WI38 (cell line): ENCODE measurements at regions not wholly inside any gene's neighbourhood (a gene's known extent, or its start where the extent isn't known, plus 50 kb on each side); places are given as distances from the start of the nearest gene placed in this dataset.

ENCODE experiments used
- H3K4me3 ChIP-seq: 2 replicates; pipeline ENCODE4 v1.5.1; 2011; ENCODE audit warnings: low read depth, mild to moderate bottlenecking, control low read depth, low read length
- TF ChIP-seq, protein P1 (sequence below): IDR thresholded peaks from 2 replicates; pipeline ENCODE4 v1.5.1; 2012; ENCODE audit warnings: low read depth, mild to moderate bottlenecking, control low read depth, low read length

DNA sequence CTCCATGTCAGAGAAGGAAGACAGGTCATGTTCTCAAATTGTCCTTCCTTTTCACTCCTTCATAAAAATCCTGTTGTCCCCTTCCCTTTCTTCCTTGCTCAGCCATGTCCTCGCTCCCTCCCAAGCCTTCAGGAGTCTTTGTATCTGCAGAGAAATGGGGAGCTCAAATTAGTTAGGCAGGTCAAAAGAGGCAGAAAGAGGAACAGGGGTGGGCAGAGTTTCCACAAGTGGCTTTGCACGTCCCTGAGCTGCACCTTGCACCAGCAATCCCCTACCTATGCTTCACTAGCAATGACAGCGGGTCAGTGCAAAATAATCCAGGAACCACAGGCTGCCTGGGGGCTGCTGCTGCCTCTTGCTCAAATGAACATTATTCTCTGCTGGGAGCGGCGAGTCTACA, 152.1 kb upstream of the ITGA6 start:
- no peak overlapping the region for H3K4me3 ChIP-seq
- TF ChIP-seq, protein P1, sequence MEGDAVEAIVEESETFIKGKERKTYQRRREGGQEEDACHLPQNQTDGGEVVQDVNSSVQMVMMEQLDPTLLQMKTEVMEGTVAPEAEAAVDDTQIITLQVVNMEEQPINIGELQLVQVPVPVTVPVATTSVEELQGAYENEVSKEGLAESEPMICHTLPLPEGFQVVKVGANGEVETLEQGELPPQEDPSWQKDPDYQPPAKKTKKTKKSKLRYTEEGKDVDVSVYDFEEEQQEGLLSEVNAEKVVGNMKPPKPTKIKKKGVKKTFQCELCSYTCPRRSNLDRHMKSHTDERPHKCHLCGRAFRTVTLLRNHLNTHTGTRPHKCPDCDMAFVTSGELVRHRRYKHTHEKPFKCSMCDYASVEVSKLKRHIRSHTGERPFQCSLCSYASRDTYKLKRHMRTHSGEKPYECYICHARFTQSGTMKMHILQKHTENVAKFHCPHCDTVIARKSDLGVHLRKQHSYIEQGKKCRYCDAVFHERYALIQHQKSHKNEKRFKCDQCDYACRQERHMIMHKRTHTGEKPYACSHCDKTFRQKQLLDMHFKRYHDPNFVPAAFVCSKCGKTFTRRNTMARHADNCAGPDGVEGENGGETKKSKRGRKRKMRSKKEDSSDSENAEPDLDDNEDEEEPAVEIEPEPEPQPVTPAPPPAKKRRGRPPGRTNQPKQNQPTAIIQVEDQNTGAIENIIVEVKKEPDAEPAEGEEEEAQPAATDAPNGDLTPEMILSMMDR: no peak

DNA sequence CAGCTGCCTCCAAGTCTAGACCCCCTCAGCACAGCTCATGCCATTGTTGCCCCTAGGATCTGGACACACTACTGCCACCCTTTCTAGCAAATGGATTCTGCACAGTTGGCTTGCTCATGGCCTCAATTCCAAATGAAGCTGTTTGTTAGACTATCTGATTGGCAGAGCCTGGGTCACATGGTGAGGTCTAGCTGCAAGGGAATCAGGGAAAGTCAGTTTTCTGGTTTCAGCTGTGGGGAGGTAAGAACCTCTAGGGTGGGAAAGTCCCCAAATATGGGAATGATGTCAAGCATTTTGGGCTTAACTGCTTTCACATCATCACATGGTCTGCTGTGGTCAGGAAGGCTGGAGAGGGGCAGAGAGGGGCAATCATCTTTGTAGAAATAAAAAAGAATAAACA, 150.4 kb upstream of the ITGA6 start:
- TF ChIP-seq, protein P1: no peak
- no peak overlapping the region for H3K4me3 ChIP-seq

DNA sequence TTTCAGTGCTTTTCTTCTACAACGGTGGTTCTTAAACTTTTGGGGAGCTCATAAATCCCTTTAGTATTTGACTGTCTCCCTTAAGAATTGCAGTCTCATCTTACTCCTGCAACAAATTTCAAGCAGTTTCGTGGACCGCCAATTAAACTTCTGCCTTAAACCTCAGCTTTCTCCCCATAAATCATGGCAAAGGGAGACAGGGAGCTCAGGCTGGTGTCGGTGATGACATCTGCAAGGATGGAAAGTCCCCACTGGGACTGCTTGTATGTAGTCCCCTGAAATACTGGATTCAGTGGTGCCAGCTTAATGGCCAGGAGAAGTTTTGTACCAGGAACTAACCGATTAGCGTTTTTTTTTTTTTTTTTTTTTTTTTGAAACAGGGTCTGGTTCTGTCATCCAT, 148.7 kb upstream of the ITGA6 start:
- H3K4me3 ChIP-seq: no peak overlapping the region

DNA sequence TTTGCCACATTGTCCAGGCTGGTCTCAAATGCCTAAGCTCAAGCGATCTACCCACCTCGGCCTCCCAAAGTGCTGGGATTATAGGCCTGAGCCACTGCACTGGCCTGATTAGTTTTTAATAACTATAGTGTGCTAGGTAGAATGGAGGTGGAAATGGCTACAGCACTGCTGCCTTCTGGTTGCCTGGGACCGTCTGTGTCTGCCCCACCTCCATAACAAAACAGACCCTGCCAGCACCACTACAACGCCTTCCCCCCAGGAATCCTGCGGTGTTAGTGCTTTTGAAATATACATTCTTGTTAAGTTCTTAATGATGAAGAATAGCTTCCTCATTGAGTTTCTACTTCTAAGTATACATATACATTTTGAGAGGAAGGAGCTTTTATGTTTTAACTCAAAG, 148.2 kb upstream of the ITGA6 start:
- no peak overlapping the region for H3K4me3 ChIP-seq
- TF ChIP-seq, protein P1: no peak

More for the DNA sequence above, 148.7 kb upstream of the ITGA6 start:
- TF ChIP-seq, protein P1: no peak

DNA sequence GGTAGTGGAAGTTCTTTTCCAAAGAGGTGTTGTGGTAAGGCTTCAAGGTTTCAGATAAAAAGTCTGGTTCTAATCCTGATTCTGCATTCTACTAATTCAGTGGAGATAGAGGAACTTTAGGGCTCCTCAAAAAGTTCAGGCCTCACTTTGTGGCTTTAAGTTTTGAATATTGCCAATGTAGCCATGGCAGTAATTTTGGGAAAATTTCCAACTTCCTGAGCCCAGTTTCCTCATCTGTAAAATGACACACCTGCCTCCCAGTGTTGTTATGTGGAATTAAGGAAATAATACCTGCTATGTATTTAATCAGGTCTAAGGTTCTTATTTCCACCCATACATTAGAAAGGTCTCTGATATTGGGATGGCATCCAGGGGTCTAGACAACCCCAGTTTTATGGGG, 147.6 kb upstream of the ITGA6 start:
- no peak overlapping the region for H3K4me3 ChIP-seq
- TF ChIP-seq, protein P1: no peak

DNA sequence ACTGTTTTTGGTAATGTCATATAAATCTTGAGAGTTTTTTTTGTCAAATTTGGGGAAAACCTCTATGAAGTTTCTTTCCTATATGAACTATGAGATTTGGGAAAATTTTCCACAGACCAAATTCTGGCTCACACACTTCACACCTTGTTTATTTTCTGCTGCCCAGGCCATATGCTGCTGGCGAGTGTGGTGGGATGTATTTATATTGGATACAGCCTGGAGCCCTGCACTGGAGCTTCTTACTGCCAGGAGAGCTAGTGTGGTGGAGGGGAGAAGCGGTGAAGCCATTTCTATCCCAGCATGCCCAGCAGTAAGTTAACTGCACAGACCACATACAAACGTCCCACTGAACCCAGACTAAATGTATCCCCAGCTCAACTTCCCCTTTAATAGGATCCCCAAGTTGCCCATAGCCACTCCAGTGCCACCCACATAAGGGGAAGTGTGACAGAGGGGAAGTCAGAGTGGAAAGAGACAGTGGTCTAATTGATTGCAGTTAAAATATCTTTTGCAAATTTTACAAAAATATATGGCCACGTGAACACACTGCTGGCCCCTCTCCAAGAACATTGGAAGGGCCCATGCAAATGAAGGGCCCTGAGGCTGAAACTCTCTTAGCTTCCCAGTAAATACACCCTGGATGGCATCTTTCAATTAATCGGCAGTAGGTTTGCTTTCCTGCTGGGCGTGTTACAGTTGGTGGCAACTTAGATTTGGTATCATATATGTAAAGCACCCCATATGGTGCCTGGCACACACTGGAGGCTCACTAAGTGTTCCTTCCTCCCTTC, 146.6 kb upstream of the ITGA6 start:
- TF ChIP-seq, protein P1: no peak
- H3K4me3 ChIP-seq: no peak overlapping the region

DNA sequence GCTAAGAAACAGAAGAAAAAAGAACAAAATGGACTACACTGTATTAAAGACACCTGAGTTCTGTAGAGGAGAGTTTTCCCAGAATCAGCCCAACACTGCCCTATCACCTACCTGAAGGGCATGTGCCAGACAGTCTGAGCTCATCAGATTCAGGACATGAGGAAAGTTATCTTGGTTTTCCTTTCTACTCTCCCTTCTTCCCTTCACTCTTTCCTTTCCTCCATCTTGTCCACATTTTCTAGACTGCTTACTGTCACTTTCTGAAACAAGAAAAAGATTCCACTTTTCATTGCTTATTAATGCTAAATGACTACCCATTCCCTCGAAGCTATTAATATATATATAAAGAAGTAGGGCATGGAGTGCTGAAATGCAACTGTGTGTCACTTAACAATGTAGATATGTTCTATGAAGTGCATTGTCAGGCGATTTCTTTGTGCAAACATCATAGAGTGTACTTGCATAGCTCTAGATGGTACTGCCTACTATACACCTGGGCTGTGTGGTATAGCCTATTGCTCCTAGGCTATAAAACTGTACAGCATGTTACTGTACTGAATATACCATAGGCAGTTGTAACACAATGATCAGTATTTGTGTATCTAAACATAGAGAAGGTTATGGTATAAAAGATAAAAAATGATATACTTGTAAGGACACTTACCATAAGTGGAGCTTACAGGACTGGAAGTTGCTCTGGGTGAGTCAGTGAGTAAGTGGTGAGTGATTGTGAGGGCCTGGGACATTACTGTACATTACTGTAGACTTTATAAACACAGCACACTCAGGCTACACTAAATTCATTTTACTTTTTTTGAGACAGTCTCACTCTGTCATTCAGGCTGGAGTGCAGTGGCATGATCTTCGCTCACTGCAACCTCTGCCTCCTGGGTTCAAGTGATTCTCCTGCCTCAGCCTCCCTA, 145.5 kb upstream of the ITGA6 start:
- no peak overlapping the region for H3K4me3 ChIP-seq
- TF ChIP-seq, protein P1: no peak
